ENCODE measurements at regions not wholly inside any gene's neighbourhood (a gene's known extent, or its start where the extent isn't known, plus 50 kb on each side); places are given as distances from the start of the nearest gene placed in this dataset.

DNA sequence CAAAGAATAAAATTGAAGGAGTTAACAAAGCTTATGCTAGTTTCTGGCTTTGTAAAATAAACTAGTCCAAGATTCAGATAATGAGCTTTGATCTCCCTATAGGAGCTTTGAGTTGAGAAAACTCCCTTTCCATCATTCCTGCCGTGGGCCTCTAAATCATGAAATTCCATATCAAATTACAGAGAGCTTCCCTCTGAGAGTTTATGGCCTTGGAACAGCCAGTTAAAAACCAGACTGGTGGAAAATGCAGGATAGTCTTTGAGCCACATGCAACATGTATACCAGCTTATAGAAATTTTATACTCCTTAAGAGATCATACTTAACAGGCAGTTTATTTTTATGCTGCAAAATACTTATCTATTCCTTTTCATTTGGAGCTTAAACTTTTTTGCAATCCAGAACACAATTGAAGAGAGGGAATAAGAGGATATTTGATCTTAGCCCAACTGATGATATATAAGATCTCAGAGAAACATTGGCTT, 175.8 kb upstream of the ATP2B1 start:
- WGBS (ENCODE audit: extremely low coverage, insufficient read length, low lambda C conversion rate) = no CpG with 5 or more reads among the region's 1 CpG
- Histone ChIP-seq H3K23ac (ENCODE audit: insufficient read length, low read depth, low read length) (no peak overlapping the region), H3K56ac (ENCODE audit: insufficient read length, low read depth, low read length) (no peak overlapping the region), H4K5ac (ENCODE audit: insufficient read length, low read depth, low read length) (no peak overlapping the region), H3K9me3 (ENCODE audit: control insufficient read depth, low read depth, low read length) (peaks cover 3% of the 10 kb centered on the region), H2AK5ac (ENCODE audit: insufficient read length, low read length) (no peak overlapping the region), H3K4ac (ENCODE audit: low read depth, low read length) (no peak overlapping the region), H3K79me1 (ENCODE audit: insufficient read depth, low read depth, low read length, poor library complexity, severe bottlenecking) (no peaks in the 10 kb centered on the region), H3K14ac (ENCODE audit: insufficient read depth, low read length) (no peak overlapping the region), H4K8ac (replicated peaks; ENCODE audit: insufficient read length, low read depth, low read length) (no peak overlapping the region), H3K27ac (ENCODE audit: insufficient read length, low read depth, low read length) (no peak overlapping the region), H3T11ph (ENCODE audit: low read length) (no peak overlapping the region), H4K20me1 (ENCODE audit: control insufficient read depth, insufficient read depth, insufficient read length) (no peaks in the 10 kb centered on the region), H2BK5ac (ENCODE audit: insufficient read length, low read length) (no peak overlapping the region), H3K79me2 (ENCODE audit: insufficient read depth, low read length) (no peaks in the 10 kb centered on the region), H2BK12ac (ENCODE audit: insufficient read length, low read depth, low read length) (no peak overlapping the region), H2BK15ac (ENCODE audit: low read depth, low read length) (no peak overlapping the region), H3K27me3 (ENCODE audit: insufficient read depth, low read length) (no peaks in the 10 kb centered on the region), H2BK120ac (ENCODE audit: low read depth, low read length, poor library complexity, severe bottlenecking) (no peak overlapping the region), H4K91ac (ENCODE audit: insufficient read length, low read depth, low read length) (no peak overlapping the region), H3K4me2 (ENCODE audit: insufficient read depth, insufficient read length, low read length) (no peak overlapping the region), H3K9ac (ENCODE audit: extremely low read depth, insufficient read length, low read length) (no peak overlapping the region), H3K4me1 (ENCODE audit: insufficient read depth, low read length) (peaks cover 6% of the 10 kb centered on the region), H2AFZ (ENCODE audit: low read length) (no peak overlapping the region), H2BK20ac (ENCODE audit: low read depth, low read length, poor library complexity, severe bottlenecking) (no peak overlapping the region), H3K18ac (ENCODE audit: insufficient read length, low read depth, low read length) (no peak overlapping the region), H3K23me2 (ENCODE audit: insufficient read length, low read depth, low read length, poor library complexity, severe bottlenecking) (no peaks in the 10 kb centered on the region)
- H3K9me3 Mint-ChIP-seq = peaks cover 0 to 4% of the 10 kb centered on the region in 2 experiments; a peak in 3 of 5 replicates
- H3K4me3 Mint-ChIP-seq = no peak overlapping the region; a peak in 1 of 5 replicates
- H3K36me3 Mint-ChIP-seq (ENCODE audit: insufficient read depth in 1 of 3, low read depth in 3 of 3) = peaks cover 0 to 9% (median 3%) of the 10 kb centered on the region in 3 experiments; a peak in 3 of 7 replicates
- peaks cover 3% of the 10 kb centered on the region; the same call in 1 of the 2 replicates for H3K27me3 Mint-ChIP-seq (ENCODE audit: low read depth)
- H3K4me1 Mint-ChIP-seq = peaks cover 40 to 45% of the 10 kb centered on the region in 2 experiments
- no peak for DNase-seq
- TF ChIP-seq, protein P1, sequence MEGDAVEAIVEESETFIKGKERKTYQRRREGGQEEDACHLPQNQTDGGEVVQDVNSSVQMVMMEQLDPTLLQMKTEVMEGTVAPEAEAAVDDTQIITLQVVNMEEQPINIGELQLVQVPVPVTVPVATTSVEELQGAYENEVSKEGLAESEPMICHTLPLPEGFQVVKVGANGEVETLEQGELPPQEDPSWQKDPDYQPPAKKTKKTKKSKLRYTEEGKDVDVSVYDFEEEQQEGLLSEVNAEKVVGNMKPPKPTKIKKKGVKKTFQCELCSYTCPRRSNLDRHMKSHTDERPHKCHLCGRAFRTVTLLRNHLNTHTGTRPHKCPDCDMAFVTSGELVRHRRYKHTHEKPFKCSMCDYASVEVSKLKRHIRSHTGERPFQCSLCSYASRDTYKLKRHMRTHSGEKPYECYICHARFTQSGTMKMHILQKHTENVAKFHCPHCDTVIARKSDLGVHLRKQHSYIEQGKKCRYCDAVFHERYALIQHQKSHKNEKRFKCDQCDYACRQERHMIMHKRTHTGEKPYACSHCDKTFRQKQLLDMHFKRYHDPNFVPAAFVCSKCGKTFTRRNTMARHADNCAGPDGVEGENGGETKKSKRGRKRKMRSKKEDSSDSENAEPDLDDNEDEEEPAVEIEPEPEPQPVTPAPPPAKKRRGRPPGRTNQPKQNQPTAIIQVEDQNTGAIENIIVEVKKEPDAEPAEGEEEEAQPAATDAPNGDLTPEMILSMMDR (conservative IDR thresholded peaks at IDR 0.05) = no peak
- H3K27ac Mint-ChIP-seq = peak overlapping the region in 2 of 3 experiments; percentile 84 to 85; a peak in 3 of 7 replicates

All from H9 (cell line).